B cell (primary cell): ENCODE measurements at regions not wholly inside any gene's neighbourhood (a gene's known extent, or its start where the extent isn't known, plus 50 kb on each side); places are given as distances from the start of the nearest gene placed in this dataset.

ENCODE experiments used
- ATAC-seq: fragments of 200-7000 bp; cut with Tn5 transposase; one replicate; pipeline ENCODE4 v1.10.0; 2021; ENCODE audit warnings: low read depth, mild to moderate bottlenecking, moderate number of reproducible peaks, moderate library complexity
- CTCF ChIA-PET: fragments of 350-600 bp; sonication (Branson Sonifier 250); formaldehyde crosslinking; loops from one replicate; lab custom pipeline; 2021; ENCODE audit warnings: antibody characterized with exemption, inconsistent platforms; lab: Charles Lee
- POLR2A ChIA-PET: fragments of 350-600 bp; sonication (Branson Sonifier 250); formaldehyde crosslinking; loops from one replicate; lab custom pipeline; 2021; ENCODE audit warnings: antibody characterized with exemption; lab: Charles Lee
- DNase-seq: peaks from one replicate; pipeline ENCODE4 v3.0.0; 2013
- H2AFZ ChIP-seq: 2 replicates; pipeline ENCODE4 v1.6.1; 2012; ENCODE audit warnings: mild to moderate bottlenecking, low read depth, low read length; ENCODE audit not compliant: insufficient read depth, poor library complexity, severe bottlenecking
- H3K27ac ChIP-seq, 2 donors: 1 replicate in 1 of 2; 2 replicates in 1 of 2; pipeline ENCODE4 v1.5.1; 2012 to 2013; ENCODE audit warnings: low read length in 2 of 2, mild to moderate bottlenecking in 2 of 2, moderate library complexity in 1 of 2
- H3K27me3 ChIP-seq, 4 experiments: fragments of 200-600 bp in 1 of 4; sonication (generic) in 1 of 4; replicated peaks in 1 of 4; 1 replicate in 2 of 4; 2 replicates in 2 of 4; pipeline versions ENCODE4 v1.6.1 to v1.7.0; 2013 to 2016; ENCODE audit warnings: low read length in 3 of 4, mild to moderate bottlenecking in 2 of 4, mixed read lengths in 1 of 4, moderate library complexity in 1 of 4; ENCODE audit not compliant: insufficient read depth in 4 of 4, control insufficient read depth in 3 of 4; ENCODE audit errors: control extremely low read depth in 1 of 4
- H3K36me3 ChIP-seq, 2 experiments: replicated peaks in 1 of 2; 1 replicate in 1 of 2; 2 replicates in 1 of 2; pipeline versions ENCODE4 v1.6.1 to v1.7.1; 2013; ENCODE audit warnings: low read length in 1 of 2; ENCODE audit not compliant: insufficient read depth in 2 of 2, control insufficient read depth in 1 of 2; ENCODE audit errors: control extremely low read depth in 1 of 2, extremely low read depth in 1 of 2
- H3K4me1 ChIP-seq, 2 donors: fragments of 200-600 bp in 1 of 2; sonication (generic) in 1 of 2; 1 replicate in 1 of 2; 2 replicates in 1 of 2; pipeline versions ENCODE4 v1.5.1 to v1.6.1; 2013 to 2017; ENCODE audit warnings: low read length in 2 of 2; ENCODE audit not compliant: control insufficient read depth in 2 of 2, insufficient read depth in 2 of 2
- H3K4me2 ChIP-seq: replicated peaks from 2 replicates; pipeline ENCODE3; 2012; ENCODE audit warnings: mild to moderate bottlenecking, low read depth, low read length; ENCODE audit not compliant: poor library complexity, severe bottlenecking
- H3K4me3 ChIP-seq, 5 experiments: fragments of 200-600 bp in 1 of 5; sonication (generic) in 1 of 5; 1 replicate in 3 of 5; 2 replicates in 2 of 5; pipeline versions ENCODE4 v1.5.1 to v1.7.0; 2011 to 2016; ENCODE audit warnings: low read length in 4 of 5, mild to moderate bottlenecking in 4 of 5, low read depth in 2 of 5, control low read depth in 1 of 5, moderate library complexity in 1 of 5; ENCODE audit not compliant: insufficient read depth in 1 of 5; ENCODE audit errors: control extremely low read depth in 1 of 5, extremely low read depth in 1 of 5
- H3K79me2 ChIP-seq: fragments of 200-600 bp; sonication (generic); one replicate; pipeline ENCODE4 v1.6.0; 2016; ENCODE audit warnings: low read length; ENCODE audit not compliant: control insufficient read depth, insufficient read depth
- H3K9ac ChIP-seq: fragments of 200-600 bp; sonication (generic); 2 replicates; pipeline ENCODE4 v1.6.1; 2017; ENCODE audit warnings: mild to moderate bottlenecking, low read length, moderate library complexity
- H3K9me3 ChIP-seq, 3 donors: one replicate each; pipeline versions ENCODE4 v1.6.1 to v1.7.1; 2013; ENCODE audit warnings: low read length in 2 of 3; ENCODE audit not compliant: control insufficient read depth in 2 of 3, insufficient read depth in 1 of 3; ENCODE audit errors: control extremely low read depth in 1 of 3
- H4K20me1 ChIP-seq: 2 replicates; pipeline ENCODE4 v1.6.0; 2012; ENCODE audit warnings: mild to moderate bottlenecking, low read length; ENCODE audit not compliant: insufficient read depth, control insufficient read depth, poor library complexity, severe bottlenecking
- H3K27ac Mint-ChIP-seq: one replicate; pipeline ENCODE4 v1.8.0; 2021; ENCODE audit warnings: mixed read lengths
- H3K27me3 Mint-ChIP-seq: one replicate; pipeline ENCODE4 v1.8.0; 2021; ENCODE audit warnings: mixed read lengths
- H3K4me1 Mint-ChIP-seq: one replicate; pipeline ENCODE4 v1.8.0; 2021; ENCODE audit warnings: mixed read lengths
- H3K4me3 Mint-ChIP-seq: one replicate; pipeline ENCODE4 v1.8.0; 2021; ENCODE audit warnings: mixed read lengths
- H3K9me3 Mint-ChIP-seq: one replicate; pipeline ENCODE4 v1.8.0; 2022; ENCODE audit warnings: mixed read lengths; ENCODE audit not compliant: insufficient read depth
- EZH2 ChIP-seq: IDR thresholded peaks from 2 replicates; pipeline ENCODE4 v1.6.1; 2012; ENCODE audit warnings: borderline replicate concordance, low read depth, mild to moderate bottlenecking, moderate library complexity, low read length; ENCODE audit not compliant: insufficient read depth, poor library complexity, severe bottlenecking
- WGBS: methylation state at CpG from one replicate; pipeline ENCODE4 v1.1.5; 2013; ENCODE audit warnings: missing lambda C conversion rate; ENCODE audit not compliant: insufficient coverage; 5-methylcytosine and 5-hydroxymethylcytosine counted together
- intact Hi-C: fragments of 100-400 bp; cut with micrococcal nuclease; formaldehyde crosslinking; loops from one replicate; pipeline ENCODE4 v1.10.0; 2022
- TF ChIP-seq, protein P1 (sequence below): fragments of 200-600 bp; IDR thresholded peaks from one replicate; pipeline ENCODE4 v1.8.0; 2022; ENCODE audit warnings: antibody characterized with exemption, mild to moderate bottlenecking

DNA sequence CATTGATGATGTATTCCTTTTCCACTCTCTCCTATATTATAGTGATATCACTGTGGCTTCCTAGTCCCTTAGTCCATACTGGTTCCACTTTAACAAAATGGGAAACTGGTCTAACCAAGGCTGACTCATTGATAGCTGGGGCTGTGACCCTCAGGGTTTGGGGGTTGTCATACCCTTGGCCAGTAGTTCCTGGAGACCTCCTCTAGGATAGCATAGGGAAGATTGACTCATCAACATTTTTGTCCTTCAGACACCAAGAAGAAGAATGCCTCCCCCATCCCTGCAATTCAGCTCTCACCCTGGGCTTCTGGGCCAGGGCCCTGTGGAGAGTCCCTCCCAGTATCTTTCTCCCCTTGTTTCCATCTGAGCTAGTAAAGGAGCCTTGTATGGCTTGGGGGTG, 68.8 kb upstream of the PRPS1 start:
- Histone ChIP-seq H3K79me2 (no peaks in the 10 kb centered on the region), H3K4me2 (no peak overlapping the region), H3K27ac (no peak overlapping the region), H3K36me3 (no peaks in the 10 kb centered on the region), H3K4me3 (no peak overlapping the region), H4K20me1 (no peaks in the 10 kb centered on the region), H3K9ac (no peak overlapping the region), H3K4me1 (no peaks in the 10 kb centered on the region), H3K9me3 (no peaks in the 10 kb centered on the region), H3K27me3 (no peaks in the 10 kb centered on the region), H2AFZ (no peak overlapping the region)
- intact Hi-C loops, result no loop called here
- Mint-ChIP-seq H3K4me1 (no peaks in the 10 kb centered on the region), H3K27ac (no peak overlapping the region), H3K27me3 (no peaks in the 10 kb centered on the region), H3K9me3 (no peaks in the 10 kb centered on the region), H3K4me3 (no peak overlapping the region)
- ATAC-seq (no peak), DNase-seq (no peak)
- ChIA-PET POLR2A (no interaction called here), CTCF (no interaction called here)
- TF ChIP-seq EZH2, result no peak
- TF ChIP-seq, protein P1, sequence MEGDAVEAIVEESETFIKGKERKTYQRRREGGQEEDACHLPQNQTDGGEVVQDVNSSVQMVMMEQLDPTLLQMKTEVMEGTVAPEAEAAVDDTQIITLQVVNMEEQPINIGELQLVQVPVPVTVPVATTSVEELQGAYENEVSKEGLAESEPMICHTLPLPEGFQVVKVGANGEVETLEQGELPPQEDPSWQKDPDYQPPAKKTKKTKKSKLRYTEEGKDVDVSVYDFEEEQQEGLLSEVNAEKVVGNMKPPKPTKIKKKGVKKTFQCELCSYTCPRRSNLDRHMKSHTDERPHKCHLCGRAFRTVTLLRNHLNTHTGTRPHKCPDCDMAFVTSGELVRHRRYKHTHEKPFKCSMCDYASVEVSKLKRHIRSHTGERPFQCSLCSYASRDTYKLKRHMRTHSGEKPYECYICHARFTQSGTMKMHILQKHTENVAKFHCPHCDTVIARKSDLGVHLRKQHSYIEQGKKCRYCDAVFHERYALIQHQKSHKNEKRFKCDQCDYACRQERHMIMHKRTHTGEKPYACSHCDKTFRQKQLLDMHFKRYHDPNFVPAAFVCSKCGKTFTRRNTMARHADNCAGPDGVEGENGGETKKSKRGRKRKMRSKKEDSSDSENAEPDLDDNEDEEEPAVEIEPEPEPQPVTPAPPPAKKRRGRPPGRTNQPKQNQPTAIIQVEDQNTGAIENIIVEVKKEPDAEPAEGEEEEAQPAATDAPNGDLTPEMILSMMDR, result no peak

GRCh38 chrX:107560041-107560440, 68.3 kb upstream of the PRPS1 start:
- Histone ChIP-seq H3K4me1 (no peaks in the 10 kb centered on the region), H3K9me3 (no peaks in the 10 kb centered on the region), H4K20me1 (no peaks in the 10 kb centered on the region), H3K36me3 (no peaks in the 10 kb centered on the region), H3K27ac (no peak overlapping the region), H3K4me2 (no peak overlapping the region), H3K27me3 (no peaks in the 10 kb centered on the region), H3K9ac (no peak overlapping the region), H2AFZ (no peak overlapping the region), H3K4me3 (no peak overlapping the region), H3K79me2 (no peaks in the 10 kb centered on the region)
- 80% methylated on average over 1 of the region's 10 CpGs for WGBS
- no peak overlapping the region for H3K4me3 Mint-ChIP-seq
- ChIA-PET POLR2A (no interaction called here), CTCF (no interaction called here)
- H3K27ac Mint-ChIP-seq, result no peak overlapping the region
- no peaks in the 10 kb centered on the region for H3K4me1 Mint-ChIP-seq
- DNase-seq (no peak), ATAC-seq (no peak)
- H3K27me3 Mint-ChIP-seq, result no peaks in the 10 kb centered on the region
- no peaks in the 10 kb centered on the region for H3K9me3 Mint-ChIP-seq
- TF ChIP-seq, protein P1, result no peak
- no peak for TF ChIP-seq EZH2
- intact Hi-C loops, result no loop called here
